ENCODE measurements at regions not wholly inside any gene's neighbourhood (a gene's known extent, or its start where the extent isn't known, plus 50 kb on each side); places are given as distances from the start of the nearest gene placed in this dataset.

- H3K18ac ChIP-seq (ENCODE audit: low read depth in 1 of 2, low read length in 2 of 2) = no peak overlapping the region
- DNase-seq = no peak
Observed at GRCh38 chr1:94303005-94303404, 65.6 kb upstream of the ARHGAP29 start.

GRCh38 chr1:94302497-94302896 is 65.1 kb upstream of the ARHGAP29 start:
- no peak overlapping the region for H3K18ac ChIP-seq (ENCODE audit: low read depth in 1 of 2, low read length in 2 of 2)
- no peak overlapping the region for H3K9ac ChIP-seq (ENCODE audit: low read length)
- no peak overlapping the region for H2BK15ac ChIP-seq (ENCODE audit: low read depth, poor library complexity, severe bottlenecking)
- no peak overlapping the region for H3K4me2 ChIP-seq (ENCODE audit: low read length, poor library complexity, severe bottlenecking)
- H3K14ac ChIP-seq (ENCODE audit: low read length in 2 of 2) = no peak overlapping the region
- 96% methylated on average over 6 of the region's 6 CpGs for WGBS
- peaks cover 11% of the 10 kb centered on the region for H3K79me1 ChIP-seq (replicated peaks; ENCODE audit: low read length, poor library complexity, severe bottlenecking)
- H2AFZ ChIP-seq (ENCODE audit: low read depth, low read length) = no peak overlapping the region
- peak overlapping the region in 1 of 2 experiments; percentile 22 for H2BK12ac ChIP-seq (ENCODE audit: low read length in 2 of 2)
- no peaks in the 10 kb centered on the region for H3K9me3 ChIP-seq (ENCODE audit: control insufficient read depth, low read length)
- peaks cover 12% of the 10 kb centered on the region for H3K4me1 ChIP-seq (ENCODE audit: control insufficient read depth, insufficient read depth, low read depth, low read length)
- H2BK120ac ChIP-seq (ENCODE audit: low read depth, low read length) = no peak overlapping the region
- no peak overlapping the region for H3K4ac ChIP-seq (ENCODE audit: low read depth in 1 of 2, low read length in 2 of 2)
- H3K23ac ChIP-seq (ENCODE audit: low read length in 2 of 2) = no peak overlapping the region
- no peak overlapping the region for H3K4me3 ChIP-seq (ENCODE audit: insufficient read depth in 1 of 2, low read depth in 1 of 2, low read length in 2 of 2)
- no peaks in the 10 kb centered on the region for H3K27me3 ChIP-seq (ENCODE audit: control insufficient read depth in 1 of 2, insufficient read depth in 1 of 2, low read length in 2 of 2)
- H3K27ac ChIP-seq (ENCODE audit: low read length, poor library complexity, severe bottlenecking) = no peak overlapping the region
- H4K91ac ChIP-seq (ENCODE audit: low read length) = no peak overlapping the region
- DNase-seq = no peak
- no peak overlapping the region for H4K8ac ChIP-seq (ENCODE audit: low read length)
- H3K36me3 ChIP-seq (ENCODE audit: control insufficient read depth in 1 of 2, insufficient read depth in 2 of 2, low read depth in 1 of 2, low read length in 2 of 2) = no peaks in the 10 kb centered on the region
- H2AK5ac ChIP-seq (ENCODE audit: low read length, severe bottlenecking) = peak overlapping the region; percentile 27
- H2BK5ac ChIP-seq (ENCODE audit: low read depth, low read length, poor library complexity, severe bottlenecking) = no peak overlapping the region

More at GRCh38 chr1:94303005-94303404, 65.6 kb upstream of the ARHGAP29 start:
- peak overlapping the region; percentile 8 for H2AK5ac ChIP-seq (ENCODE audit: low read length, severe bottlenecking)
- H2BK12ac ChIP-seq (ENCODE audit: low read length in 2 of 2) = no peak overlapping the region
- H3K14ac ChIP-seq (ENCODE audit: low read length in 2 of 2) = no peak overlapping the region
- H4K91ac ChIP-seq (ENCODE audit: low read length) = no peak overlapping the region
- no peaks in the 10 kb centered on the region for H3K27me3 ChIP-seq (ENCODE audit: control insufficient read depth in 1 of 2, insufficient read depth in 1 of 2, low read length in 2 of 2)
- no peak overlapping the region for H2AFZ ChIP-seq (ENCODE audit: low read depth, low read length)
- H3K9ac ChIP-seq (ENCODE audit: low read length) = no peak overlapping the region
- H3K4me1 ChIP-seq (ENCODE audit: control insufficient read depth, insufficient read depth, low read depth, low read length) = peaks cover 12% of the 10 kb centered on the region
- H3K36me3 ChIP-seq (ENCODE audit: control insufficient read depth in 1 of 2, insufficient read depth in 2 of 2, low read depth in 1 of 2, low read length in 2 of 2) = no peaks in the 10 kb centered on the region
- H3K23ac ChIP-seq (ENCODE audit: low read length in 2 of 2) = no peak overlapping the region
- no peak overlapping the region for H3K4me3 ChIP-seq (ENCODE audit: insufficient read depth in 1 of 2, low read depth in 1 of 2, low read length in 2 of 2)
- no peaks in the 10 kb centered on the region for H3K9me3 ChIP-seq (ENCODE audit: control insufficient read depth, low read length)
- H3K27ac ChIP-seq (ENCODE audit: low read length, poor library complexity, severe bottlenecking) = no peak overlapping the region
- no peak overlapping the region for H4K8ac ChIP-seq (ENCODE audit: low read length)
- WGBS = 100% methylated on average over 1 of the region's 1 CpG
- H2BK5ac ChIP-seq (ENCODE audit: low read depth, low read length, poor library complexity, severe bottlenecking) = no peak overlapping the region
- no peak overlapping the region for H3K4me2 ChIP-seq (ENCODE audit: low read length, poor library complexity, severe bottlenecking)
- no peak overlapping the region for H2BK120ac ChIP-seq (ENCODE audit: low read depth, low read length)
- no peak overlapping the region for H2BK15ac ChIP-seq (ENCODE audit: low read depth, poor library complexity, severe bottlenecking)
- peaks cover 11% of the 10 kb centered on the region for H3K79me1 ChIP-seq (replicated peaks; ENCODE audit: low read length, poor library complexity, severe bottlenecking)
- no peak overlapping the region for H3K4ac ChIP-seq (ENCODE audit: low read depth in 1 of 2, low read length in 2 of 2)

GRCh38 chr1:94301186-94301585 is 63.8 kb upstream of the ARHGAP29 start:
- Histone ChIP-seq H3K27me3 (ENCODE audit: control insufficient read depth in 1 of 2, insufficient read depth in 1 of 2, low read length in 2 of 2) (no peaks in the 10 kb centered on the region), H3K4me2 (ENCODE audit: low read length, poor library complexity, severe bottlenecking) (no peak overlapping the region), H3K4ac (ENCODE audit: low read depth in 1 of 2, low read length in 2 of 2) (no peak overlapping the region), H2AFZ (ENCODE audit: low read depth, low read length) (no peak overlapping the region), H3K79me1 (replicated peaks; ENCODE audit: low read length, poor library complexity, severe bottlenecking) (peaks cover 11% of the 10 kb centered on the region), H4K91ac (ENCODE audit: low read length) (no peak overlapping the region), H3K9ac (ENCODE audit: low read length) (peak overlapping the region; percentile 29), H2BK120ac (ENCODE audit: low read depth, low read length) (no peak overlapping the region), H3K14ac (ENCODE audit: low read length in 2 of 2) (peak overlapping the region in 1 of 2 experiments; percentile 18), H3K4me3 (ENCODE audit: insufficient read depth in 1 of 2, low read depth in 1 of 2, low read length in 2 of 2) (no peak overlapping the region), H2AK5ac (ENCODE audit: low read length, severe bottlenecking) (peak overlapping the region; percentile 95), H3K18ac (ENCODE audit: low read depth in 1 of 2, low read length in 2 of 2) (no peak overlapping the region), H2BK15ac (ENCODE audit: low read depth, poor library complexity, severe bottlenecking) (no peak overlapping the region), H4K8ac (ENCODE audit: low read length) (no peak overlapping the region), H2BK5ac (ENCODE audit: low read depth, low read length, poor library complexity, severe bottlenecking) (no peak overlapping the region), H3K9me3 (ENCODE audit: control insufficient read depth, low read length) (no peaks in the 10 kb centered on the region), H3K27ac (ENCODE audit: low read length, poor library complexity, severe bottlenecking) (no peak overlapping the region), H3K23ac (ENCODE audit: low read length in 2 of 2) (no peak overlapping the region), H3K36me3 (ENCODE audit: control insufficient read depth in 1 of 2, insufficient read depth in 2 of 2, low read depth in 1 of 2, low read length in 2 of 2) (no peaks in the 10 kb centered on the region), H3K4me1 (ENCODE audit: control insufficient read depth, insufficient read depth, low read depth, low read length) (peaks cover 12% of the 10 kb centered on the region), H2BK12ac (ENCODE audit: low read length in 2 of 2) (no peak overlapping the region)
- no peak for DNase-seq
- 85% methylated on average over 5 of the region's 5 CpGs for WGBS

- 99% methylated on average over 2 of the region's 2 CpGs for WGBS
- H3K27me3 ChIP-seq (ENCODE audit: control insufficient read depth in 1 of 2, insufficient read depth in 1 of 2, low read length in 2 of 2) = no peaks in the 10 kb centered on the region
Observed at GRCh38 chr1:94300731-94301130, 63.3 kb upstream of the ARHGAP29 start.

More at GRCh38 chr1:94300731-94301130, 63.3 kb upstream of the ARHGAP29 start:
- Histone ChIP-seq H3K4me3 (ENCODE audit: insufficient read depth in 1 of 2, low read depth in 1 of 2, low read length in 2 of 2) (no peak overlapping the region), H2AK5ac (ENCODE audit: low read length, severe bottlenecking) (peak overlapping the region; percentile 95), H3K14ac (ENCODE audit: low read length in 2 of 2) (no peak overlapping the region), H3K36me3 (ENCODE audit: control insufficient read depth in 1 of 2, insufficient read depth in 2 of 2, low read depth in 1 of 2, low read length in 2 of 2) (no peaks in the 10 kb centered on the region), H3K79me1 (replicated peaks; ENCODE audit: low read length, poor library complexity, severe bottlenecking) (peaks cover 11% of the 10 kb centered on the region), H3K4me2 (ENCODE audit: low read length, poor library complexity, severe bottlenecking) (no peak overlapping the region), H4K8ac (ENCODE audit: low read length) (no peak overlapping the region), H3K27ac (ENCODE audit: low read length, poor library complexity, severe bottlenecking) (peak overlapping the region; percentile 28), H2BK5ac (ENCODE audit: low read depth, low read length, poor library complexity, severe bottlenecking) (no peak overlapping the region), H2BK15ac (ENCODE audit: low read depth, poor library complexity, severe bottlenecking) (no peak overlapping the region), H4K91ac (ENCODE audit: low read length) (no peak overlapping the region), H3K23ac (ENCODE audit: low read length in 2 of 2) (no peak overlapping the region), H3K4me1 (ENCODE audit: control insufficient read depth, insufficient read depth, low read depth, low read length) (peaks cover 10% of the 10 kb centered on the region), H3K18ac (ENCODE audit: low read depth in 1 of 2, low read length in 2 of 2) (no peak overlapping the region), H3K9ac (ENCODE audit: low read length) (no peak overlapping the region), H2AFZ (ENCODE audit: low read depth, low read length) (no peak overlapping the region), H3K4ac (ENCODE audit: low read depth in 1 of 2, low read length in 2 of 2) (no peak overlapping the region), H3K9me3 (ENCODE audit: control insufficient read depth, low read length) (no peaks in the 10 kb centered on the region), H2BK120ac (ENCODE audit: low read depth, low read length) (no peak overlapping the region), H2BK12ac (ENCODE audit: low read length in 2 of 2) (no peak overlapping the region)
- DNase-seq = no peak

Data from mesenchymal stem cell (in vitro differentiated cells and primary cell).